DMS153 treated with DMSO at 0.1 percent for 48 hours (cell line): ENCODE measurements at regions not wholly inside any gene's neighbourhood (a gene's known extent, or its start where the extent isn't known, plus 50 kb on each side); places are given as distances from the start of the nearest gene placed in this dataset.

ENCODE experiments used
- DNase-seq: peaks from one replicate; lab custom pipeline; 2025; ENCODE audit not compliant: unreplicated experiment; lab: John Stamatoyannopoulos, UW

DNA sequence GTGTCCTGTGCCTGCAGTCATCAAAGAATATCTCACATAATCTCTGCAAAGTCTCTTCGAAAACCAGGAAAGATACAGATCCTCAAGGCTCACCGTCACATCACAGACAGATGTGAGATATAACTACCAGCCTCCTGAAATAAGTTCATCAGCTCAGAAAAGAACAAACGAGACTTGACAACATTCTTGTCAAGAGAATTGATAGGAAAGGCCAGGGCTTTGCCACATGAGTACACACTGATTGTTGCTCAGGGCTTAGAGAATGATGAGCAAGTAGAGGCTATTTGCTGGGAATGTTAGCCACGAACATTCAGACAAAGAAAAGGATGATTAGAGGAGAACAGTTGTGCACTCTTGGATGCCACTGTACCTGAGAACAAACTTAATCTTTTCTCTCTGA, 535.1 kb downstream of the ELAVL2 start:
- DNase-seq = no peak

DNA sequence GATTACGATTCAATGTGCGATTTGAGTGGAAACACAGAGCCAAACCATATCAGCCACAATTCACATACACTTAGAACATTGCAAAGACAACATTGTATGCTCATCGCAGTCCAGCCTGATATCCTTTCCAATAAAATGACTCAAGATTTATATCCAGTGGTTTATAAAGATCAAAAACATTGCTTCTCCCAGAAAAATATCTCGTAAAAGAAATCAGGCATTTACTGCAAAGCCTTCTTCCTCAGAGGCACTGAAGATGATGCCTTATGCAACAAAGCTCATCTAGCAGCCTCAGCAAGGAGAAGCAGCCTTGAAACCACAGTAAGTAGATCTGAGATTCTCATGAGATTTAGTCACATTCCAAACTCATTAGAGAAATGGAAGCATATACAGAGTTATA, 523.8 kb downstream of the ELAVL2 start:
- DNase-seq = no peak

DNA sequence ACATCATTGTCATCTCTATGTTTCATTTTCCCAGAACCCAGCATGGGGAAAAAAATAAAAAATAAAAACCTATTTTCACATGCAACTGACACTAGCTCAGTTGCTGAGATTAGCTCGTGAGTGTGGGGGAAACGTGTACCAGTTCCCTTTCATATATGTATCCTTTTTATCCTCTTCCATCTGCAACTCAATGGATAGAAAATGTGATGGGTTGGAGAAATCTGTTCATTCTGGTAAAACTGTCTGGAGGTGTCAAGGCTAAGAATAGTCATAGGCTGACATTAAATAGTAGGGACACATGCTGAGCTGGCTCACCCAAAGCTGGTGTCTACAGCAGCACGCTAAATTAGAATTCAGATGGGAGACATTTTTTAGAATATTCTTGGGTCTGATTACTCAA, 519.3 kb downstream of the ELAVL2 start:
- DNase-seq = no peak

DNA sequence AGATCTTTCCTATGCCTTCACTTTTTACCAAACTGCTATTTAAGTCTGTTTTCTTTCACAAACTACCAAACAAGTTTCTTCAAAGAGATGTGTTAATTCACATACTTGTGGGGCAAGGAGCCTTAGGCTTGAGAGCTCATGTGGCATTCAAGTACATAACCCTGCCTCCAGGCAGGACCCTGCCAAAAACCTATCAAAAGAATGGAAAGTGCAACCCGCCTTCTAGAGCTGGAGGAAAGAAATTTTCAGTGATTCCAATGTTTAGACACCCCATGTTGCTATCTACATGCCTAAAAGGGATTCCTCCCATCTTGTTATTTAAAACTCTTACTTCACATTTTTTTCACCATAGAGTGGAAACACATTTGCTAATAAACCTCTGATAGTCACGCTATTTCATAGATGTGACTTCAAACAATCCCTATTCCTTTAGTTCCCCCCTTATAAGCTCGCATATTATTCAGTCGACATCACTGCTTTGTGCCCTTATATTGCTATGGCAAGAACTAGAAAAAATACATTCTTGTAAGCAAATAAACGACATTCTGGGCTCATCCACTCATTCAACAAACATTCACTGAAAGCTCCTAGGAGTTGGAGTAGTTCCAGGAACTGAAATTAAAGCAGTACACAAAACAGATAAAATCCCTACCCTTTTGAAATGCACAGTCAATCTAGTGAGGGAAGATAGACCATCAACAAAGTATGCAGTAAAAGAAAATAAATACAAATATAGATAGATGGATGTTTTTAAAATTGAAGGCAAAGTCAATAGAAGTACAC, 518.1 kb downstream of the ELAVL2 start:
- DNase-seq = no peak

DNA sequence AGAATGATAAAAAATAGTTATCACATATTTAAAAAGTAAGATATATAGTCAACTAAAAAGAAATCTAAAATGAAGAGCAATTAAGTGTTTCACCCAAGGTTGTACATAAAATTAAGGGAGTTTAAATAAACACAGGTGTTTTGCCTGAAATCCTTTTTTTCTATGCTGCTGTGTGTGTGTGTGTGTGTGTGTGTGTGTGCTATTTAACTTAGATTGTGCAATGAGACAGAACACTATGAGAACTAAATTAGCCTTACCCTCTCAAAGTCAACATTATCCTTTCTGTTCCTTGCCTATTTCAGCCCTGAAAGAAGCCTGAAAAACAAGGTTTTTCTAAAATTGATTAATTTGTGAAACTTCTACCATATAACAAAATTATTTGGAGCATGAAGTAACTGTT, 516.2 kb downstream of the ELAVL2 start:
- no peak for DNase-seq

DNA sequence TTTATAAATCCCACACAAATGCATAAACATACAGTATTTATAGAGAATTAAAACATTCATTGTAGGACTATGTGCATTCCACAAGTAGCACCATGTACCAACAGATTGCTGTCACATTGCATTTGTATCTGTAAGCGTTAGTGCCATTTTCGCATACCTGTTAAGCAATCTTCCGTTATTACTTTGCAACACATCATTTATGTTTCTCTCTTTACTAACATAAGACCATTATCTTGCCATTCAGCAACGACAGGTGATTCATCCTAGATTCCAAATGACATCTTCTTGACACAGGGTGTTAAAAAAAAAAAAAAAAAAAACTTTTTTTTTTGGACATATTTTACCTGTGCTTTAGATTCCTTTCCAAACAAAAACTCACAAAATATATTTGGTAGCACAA, 511.8 kb downstream of the ELAVL2 start:
- DNase-seq = no peak

DNA sequence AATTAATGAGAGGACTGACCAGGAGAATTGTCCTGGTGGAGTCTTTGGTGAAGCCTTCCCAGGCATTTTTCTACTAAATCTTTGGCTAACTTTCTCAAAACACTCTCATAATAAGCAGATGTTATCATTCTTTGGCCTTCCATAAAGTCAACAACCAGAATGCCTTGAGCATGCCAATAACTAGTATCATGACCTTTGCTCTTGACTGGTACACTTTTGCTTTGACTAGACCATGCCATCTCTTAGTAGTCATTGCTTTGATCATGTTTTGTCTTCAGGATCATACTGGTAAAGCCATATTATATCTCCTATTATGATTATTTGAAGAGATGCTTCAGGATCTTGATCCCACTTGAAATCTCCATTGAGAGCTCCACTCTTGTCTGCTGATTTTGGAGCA, 506.9 kb downstream of the ELAVL2 start:
- DNase-seq = no peak

DNA sequence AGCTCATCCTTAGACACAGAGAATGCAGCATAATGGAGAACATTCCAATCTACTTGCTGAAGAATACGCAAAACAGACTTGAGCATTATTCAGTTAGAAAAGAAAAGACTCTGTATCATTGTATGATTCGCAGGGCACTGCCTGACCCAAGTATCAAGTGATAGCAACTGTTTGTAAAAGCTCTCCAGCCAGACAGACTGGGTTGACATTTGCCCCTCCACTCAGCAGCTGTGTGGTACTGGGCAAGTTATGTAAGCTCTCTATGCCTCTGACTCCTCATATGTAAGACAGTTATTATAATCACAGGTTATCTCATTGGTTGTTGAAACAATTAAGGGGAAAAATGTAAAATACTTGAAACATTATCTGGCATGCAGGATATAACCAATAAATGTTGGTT, 505.0 kb downstream of the ELAVL2 start:
- no peak for DNase-seq

DNA sequence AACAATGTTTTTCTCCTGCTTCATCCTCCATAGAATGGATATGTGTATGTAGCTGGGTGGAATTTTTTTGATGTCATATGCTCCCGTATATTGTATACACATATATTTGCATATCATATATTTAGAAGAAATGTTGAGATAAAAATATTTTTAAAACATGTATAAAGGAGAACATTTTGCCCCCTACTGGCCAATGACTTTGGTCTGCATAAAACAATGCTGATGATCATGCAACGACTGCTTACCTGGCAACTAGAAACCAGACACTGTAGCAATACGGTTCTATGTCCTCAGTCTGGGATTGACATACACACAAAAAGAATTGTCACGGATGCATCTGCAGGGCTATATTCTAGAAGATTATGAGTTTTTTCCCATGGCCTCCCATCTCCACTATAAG, 503.6 kb downstream of the ELAVL2 start:
- no peak for DNase-seq

DNA sequence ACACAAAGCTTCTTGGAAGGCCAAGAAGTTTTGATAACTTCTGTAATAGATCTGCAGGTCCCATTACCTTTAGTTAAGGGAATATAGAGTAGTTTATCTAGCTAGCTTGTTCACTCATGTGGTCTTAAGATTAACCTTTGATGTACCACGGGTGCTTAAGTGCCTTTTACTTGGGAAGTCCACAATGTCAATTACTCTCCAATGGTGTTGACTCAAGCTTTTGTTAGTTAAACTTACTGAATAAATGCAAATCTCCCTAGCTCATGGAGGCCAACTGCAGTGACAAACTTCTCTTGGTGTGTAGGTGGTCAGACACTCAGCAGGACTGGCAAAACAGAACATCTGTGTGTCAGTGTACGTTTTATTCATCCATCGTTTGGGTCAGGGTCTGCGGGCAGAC, 501.5 kb downstream of the ELAVL2 start:
- DNase-seq = no peak

DNA sequence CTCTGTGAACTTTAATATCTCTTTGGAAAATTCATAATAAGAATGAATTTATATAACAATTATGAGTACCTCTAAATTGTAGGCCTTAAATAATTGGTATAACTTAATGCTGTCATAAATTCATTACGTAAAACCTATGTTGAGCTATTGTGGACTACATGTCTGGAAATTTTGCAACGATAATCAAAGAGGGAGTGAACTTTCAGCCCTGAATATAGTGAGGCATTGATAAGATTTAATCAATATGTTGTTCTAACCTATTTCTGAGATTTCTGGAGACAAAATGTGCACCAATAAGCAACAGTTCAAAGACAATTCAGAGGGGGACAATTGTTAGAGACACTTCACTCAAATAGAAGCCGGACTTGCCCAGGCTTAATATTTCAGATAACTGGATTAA, 499.4 kb downstream of the ELAVL2 start:
- DNase-seq = no peak

DNA sequence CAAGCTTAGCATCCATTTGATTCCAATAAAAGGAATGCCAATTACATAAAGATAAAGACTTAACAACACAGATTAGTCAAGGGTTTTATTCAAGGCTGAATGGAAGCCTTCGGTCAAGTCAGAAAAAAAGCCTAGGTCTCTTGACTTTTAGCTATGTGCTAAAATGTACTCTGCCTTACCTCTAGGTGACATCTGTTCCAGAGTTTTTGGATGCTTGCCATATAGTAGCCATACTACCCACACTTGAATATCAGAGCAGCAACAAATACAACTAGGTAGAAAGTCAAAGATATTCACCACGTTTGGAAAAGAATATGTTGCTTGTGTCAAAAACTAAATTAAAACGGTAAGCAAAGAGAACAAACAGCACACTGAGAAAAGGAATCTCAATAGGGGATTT, 484.7 kb downstream of the ELAVL2 start:
- no peak for DNase-seq

DNA sequence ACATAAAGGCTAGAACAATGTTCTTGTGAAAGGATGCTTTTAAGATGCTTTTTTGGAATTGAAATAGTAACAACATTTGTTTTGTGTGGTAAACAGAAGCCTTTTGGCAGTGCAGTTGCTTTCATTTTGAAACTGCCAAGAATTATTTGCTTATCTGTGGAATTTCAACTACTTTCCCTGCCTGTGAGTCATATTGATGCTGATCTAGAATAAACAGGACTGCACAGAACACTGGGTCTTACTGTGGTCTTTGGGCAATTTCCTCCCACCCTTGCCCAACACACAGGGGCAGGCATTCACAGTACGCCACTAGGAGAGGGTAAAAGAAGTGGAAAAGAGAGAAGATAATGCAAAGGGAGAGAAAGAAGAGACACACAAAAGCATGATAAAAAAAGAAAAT, 483.7 kb downstream of the ELAVL2 start:
- no peak for DNase-seq

DNA sequence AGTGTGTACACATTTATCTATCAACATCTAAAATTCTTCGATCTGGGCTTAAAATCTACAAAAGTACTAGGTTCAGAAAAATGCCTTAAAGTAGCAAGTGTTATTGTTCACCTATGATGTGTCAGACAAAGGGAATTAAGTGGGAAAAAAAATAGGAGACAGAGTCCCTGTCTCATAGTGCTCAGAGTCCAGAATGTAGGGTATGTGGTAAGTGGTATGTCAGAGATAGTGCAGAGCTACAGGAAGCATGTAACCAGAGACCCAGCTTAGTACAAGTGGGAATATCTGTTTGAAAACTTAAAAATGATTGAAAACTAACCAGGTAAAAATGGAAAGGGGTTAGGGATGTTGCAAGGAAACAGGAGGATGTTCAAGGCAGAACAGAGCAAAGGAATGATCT, 482.8 kb downstream of the ELAVL2 start:
- DNase-seq = no peak

DNA sequence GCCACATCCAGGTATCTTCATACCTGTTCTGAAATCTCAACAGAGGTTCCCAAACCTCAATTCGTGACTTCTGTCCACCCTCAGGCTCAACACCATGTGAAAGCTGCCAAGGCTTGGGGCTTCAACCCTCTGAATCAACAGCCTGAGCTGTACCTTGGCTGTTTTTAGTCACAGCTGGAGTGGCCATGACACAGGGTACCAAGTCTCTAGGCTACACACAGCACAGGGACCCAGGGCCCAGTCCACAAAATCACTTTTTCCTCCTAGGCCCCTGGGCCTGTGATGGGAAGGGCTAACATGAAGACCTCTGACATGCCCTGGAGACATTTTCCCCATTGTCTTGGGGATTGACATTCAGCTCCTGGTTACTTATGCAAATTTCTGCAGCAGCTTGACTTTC, 464.9 kb downstream of the ELAVL2 start:
- no peak for DNase-seq

DNA sequence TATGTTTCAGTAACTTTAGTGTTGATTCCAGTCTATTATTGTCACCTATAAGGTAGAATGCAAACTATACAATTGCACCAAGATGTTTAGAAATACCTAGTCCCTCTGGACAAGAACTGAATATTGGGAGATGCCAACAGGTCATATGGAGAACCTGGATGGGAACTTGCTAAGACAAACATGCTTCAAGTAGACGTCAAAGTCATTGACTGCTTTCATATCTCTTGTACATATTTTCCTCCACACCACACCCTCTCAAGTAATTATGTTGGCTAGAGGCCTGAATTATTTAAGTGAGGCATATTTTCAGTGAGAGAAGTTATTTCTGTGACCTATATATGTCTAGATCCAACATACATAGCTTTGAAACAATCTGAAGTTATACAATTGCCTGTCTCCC, 453.3 kb downstream of the ELAVL2 start:
- DNase-seq = no peak

DNA sequence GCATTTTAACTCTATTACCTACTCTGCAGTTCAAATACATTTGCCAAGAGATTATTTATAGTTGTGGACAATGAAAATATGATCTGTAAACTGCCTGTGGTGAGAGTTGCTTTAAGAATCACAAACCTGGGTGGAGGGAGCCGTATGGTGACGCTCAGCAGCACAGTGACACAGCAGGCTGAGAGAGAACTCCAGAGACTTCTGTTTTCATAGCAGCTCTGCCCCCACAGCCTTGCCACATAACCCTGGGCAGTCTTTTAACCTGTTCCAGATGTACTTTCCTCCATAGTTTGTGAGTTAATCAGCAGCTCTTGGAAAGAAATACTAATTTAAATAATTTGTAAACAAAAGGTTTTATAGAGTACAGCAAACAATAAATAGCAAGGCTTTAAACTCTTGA, 450.5 kb downstream of the ELAVL2 start:
- DNase-seq = no peak

DNA sequence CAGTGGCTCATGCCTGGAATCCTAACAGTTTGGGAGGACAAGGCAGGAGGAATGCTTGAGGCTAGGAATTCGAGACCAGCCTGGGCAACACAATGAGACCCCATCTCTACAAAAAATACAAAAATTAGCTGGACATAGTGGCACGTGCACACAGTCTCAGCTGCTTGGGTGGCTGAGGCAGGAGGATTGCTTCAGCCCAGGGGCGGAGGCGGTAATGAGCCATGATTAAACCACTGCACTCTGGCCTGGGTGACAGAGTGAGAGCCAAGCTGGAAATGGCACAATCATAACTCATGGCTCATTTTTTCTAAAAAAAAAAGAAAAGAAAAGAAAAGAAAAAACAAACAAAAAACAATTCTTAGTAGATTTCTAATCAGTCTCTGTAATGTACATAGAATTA, 446.2 kb downstream of the ELAVL2 start:
- DNase-seq = no peak

DNA sequence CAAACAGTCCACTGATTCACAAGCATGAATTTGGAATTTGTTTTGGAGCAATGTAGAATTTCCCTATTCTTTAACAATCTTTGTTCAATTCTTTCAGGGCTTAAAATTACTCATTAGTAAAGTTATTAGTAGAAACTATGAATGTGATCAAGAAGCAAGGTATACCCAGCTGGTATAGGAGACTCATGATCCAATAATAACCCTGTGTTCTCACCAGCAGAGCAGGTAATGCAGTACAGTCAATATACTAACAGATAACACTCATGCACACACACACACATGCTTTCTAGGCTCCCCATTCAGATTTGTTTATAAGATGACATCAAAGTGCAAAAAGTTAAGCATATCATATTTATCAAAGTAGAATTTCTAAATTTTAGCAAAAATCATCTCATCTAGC, 445.2 kb downstream of the ELAVL2 start:
- no peak for DNase-seq

DNA sequence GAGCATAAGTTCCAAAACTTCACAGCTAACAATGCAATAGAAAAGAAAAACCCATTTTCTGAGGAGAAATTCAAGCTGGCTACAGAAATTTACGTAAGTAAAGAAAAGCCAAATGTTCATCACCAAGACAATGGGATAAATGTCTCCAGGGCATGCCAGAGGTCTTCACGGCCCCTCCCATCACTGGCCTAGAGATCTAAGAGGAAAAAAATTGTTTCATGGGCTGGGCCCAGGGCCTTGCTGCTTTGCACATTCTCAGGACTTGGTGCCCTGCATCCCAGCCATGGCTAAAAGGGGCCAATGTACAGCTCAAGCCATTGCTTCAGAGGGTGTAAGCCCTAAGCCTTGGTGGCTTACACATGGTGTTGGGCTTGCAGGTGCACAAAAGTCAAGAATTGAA, 443.6 kb downstream of the ELAVL2 start:
- DNase-seq = no peak

DNA sequence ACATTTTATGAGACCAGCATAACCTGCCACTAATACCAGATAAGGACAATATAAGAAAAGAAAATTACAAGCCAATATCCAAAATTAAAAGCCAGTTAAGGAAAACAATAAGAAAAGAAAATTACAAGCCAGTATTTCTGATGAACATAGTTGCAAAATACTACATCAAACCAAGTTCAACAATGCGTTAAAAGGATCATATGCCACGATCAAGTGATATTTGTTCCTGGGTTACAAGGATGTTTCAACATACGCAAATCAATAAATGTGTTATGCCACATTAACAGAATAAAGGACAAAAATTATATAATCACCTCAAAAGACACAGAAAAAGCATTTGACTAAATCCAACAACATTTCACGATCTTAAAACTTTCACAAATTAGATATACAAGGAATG, 431.9 kb downstream of the ELAVL2 start:
- no peak for DNase-seq

DNA sequence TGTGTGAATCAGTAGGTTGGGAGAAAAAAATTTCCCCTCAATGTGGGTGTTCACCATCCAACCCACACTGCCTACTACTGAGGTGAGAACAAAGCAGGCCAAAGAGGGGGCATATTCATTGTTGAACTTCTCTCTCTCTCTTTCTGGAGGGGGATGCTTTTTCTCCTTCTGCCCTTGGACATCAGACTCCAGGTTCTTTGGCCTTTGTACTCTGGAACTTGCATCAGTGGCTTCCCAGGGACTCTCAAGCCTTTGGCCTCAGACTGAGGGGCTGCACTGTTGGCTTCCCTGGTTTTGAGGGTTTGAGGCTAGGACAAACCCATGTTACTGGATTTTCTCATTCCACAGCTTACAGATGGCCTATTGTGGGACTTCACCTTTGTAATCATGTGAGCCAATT, 417.2 kb downstream of the ELAVL2 start:
- DNase-seq = no peak

DNA sequence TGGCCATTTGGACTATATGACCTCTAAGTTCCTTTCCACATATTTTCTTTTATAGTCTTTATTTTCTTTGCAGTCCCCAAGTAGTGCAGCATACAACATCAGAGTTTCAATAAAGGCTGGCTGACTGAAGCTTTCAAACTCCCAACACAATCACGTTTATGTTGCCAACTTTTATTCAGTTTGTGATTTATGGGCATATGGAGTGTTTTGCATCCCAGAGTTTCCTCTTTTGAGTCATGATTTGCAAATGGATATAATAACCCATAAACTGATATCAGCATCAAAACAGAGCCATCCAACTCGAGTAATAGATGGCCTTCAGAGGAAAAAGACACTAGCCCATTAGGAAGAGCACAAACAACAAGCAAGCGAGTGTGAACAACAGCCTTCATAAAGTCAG, 414.0 kb downstream of the ELAVL2 start:
- DNase-seq = no peak

DNA sequence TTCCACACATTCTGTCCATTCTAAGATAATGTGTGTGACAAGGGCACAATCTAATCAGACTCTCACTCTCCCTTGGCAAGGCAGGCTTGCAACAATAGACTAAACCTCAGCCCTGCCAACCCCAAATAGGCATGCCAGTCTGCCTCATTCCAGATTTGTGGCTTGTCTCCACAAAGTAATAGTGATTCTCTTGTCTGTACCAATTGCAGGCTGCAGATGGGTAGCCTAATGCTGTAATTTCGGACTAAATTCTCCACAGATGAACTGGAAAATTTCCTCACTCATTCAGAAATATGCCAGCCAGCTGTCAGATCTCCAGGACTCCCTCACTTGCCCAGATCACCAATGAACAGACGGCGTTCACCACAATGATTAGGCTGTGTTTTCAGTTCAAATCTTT, 413.6 kb downstream of the ELAVL2 start:
- no peak for DNase-seq
